ENCODE measurements at regions not wholly inside any gene's neighbourhood (a gene's known extent, or its start where the extent isn't known, plus 50 kb on each side); places are given as distances from the start of the nearest gene placed in this dataset.

DNA sequence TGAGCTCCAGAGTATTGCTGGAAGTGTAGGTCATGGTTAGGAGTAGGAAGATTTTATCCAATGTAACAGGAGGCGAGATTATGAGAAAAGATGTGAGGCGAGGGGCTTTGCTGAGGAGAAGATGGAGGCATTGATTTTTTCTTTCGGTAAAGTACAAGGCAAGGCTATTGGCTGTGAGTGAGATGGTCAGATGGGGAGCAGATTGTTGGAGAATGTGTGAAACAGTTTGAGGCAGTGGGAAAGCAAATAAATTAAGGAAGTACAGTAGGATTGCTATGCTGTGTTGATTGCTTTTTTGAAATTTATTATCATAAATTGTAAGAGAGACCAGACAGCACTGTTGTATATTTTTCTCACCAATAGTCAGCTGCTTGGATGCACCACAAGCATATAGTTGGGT is 173.3 kb downstream of the KCNE4 start:
- DNase-seq (ENCODE audit: low read depth), result no peak

DNA sequence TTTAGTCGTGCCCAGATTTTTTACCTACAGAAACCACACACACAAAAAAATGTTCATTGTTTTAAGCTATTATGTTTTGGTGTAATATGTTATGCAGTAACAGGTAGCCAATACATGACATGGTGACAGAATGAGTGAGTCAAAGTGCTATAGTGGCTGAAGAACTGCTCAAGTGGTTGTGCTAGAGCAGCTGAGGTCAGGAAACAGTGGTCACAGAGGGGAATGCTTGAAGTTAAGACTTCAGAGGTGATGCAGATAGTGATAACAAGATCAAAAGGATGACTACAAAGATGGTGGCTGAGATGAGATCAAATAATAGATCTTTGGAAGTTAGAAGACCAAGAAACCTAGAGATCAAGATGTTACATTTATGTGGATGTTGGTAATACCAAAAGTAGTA is 174.3 kb downstream of the KCNE4 start:
- DNase-seq (ENCODE audit: low read depth), result no peak

DNA sequence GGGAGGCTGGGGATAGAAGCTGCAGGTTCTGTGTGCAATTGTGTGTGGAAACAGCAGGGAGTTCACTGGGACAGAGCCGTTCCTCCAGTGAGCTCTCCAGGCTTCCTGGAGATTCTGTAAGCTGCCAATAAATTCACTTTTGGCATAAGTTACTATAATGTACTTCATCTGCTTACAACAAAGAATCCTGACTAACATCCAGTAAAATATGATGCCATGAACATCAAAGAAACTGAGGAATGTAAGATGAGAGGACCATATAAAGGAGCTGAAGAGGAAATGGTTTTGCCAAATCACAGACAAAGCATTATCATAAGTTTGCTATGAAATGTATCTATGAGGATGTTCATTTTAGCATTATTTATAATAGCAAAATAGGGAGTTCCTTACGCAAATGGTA is 175.3 kb downstream of the KCNE4 start:
- DNase-seq (ENCODE audit: low read depth), result no peak

DNA sequence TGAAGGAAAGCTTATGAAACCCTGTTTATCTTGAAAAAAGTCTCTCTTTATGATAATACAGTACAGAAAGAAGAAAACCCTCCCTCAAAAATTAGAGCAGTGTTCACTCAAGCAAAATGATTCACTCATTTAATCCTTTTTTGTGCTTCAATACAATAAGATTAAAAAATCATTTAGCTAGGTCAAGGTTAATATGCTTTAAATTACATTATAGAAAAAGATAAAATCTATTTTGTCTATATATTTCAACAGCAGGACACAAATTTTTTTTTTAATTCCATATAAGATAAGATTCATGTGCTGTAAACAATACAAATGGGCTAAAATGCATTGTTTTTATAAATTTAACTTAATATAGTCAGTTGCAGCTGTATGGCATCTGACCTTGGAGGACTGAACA is 176.9 kb downstream of the KCNE4 start:
- no peak for DNase-seq (ENCODE audit: low read depth)

DNA sequence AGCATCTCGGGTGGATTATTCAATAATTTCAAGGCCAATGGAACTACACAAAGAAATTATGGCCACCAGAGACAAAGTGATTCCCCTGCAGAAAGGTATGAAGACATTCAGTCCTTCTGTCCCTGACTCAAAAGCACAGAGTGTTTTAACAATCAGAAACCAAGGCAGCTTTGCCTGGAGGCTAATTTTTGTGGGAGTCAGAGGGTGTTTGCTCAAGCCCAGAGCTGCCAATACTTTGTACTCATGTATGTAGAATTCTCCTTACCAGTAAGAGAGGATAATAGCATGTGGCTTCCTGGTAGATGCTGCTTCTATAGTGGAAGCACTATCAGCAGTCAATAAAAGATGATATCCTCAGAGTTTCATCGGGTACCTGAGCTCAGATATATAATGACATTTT is 178.4 kb downstream of the KCNE4 start:
- DNase-seq (ENCODE audit: low read depth), result no peak

DNA sequence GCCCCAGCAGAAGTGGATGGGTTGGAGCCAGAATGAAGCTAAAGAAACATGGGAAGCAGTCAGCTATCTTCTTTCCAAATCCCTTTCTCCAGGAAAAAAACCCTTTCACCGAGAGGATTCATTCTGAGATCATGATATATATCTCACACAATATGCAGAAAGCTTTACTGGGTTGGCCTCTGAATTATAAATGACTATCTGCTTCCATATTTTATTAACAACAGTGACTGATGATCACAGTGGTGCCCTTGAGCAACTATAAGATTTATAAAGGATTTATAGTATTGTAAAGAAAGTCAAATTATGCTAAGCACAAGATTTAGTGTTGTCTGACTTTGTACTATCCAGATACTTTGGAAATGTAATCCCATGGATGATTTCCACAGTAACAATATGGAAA is 180.3 kb downstream of the KCNE4 start:
- no peak for DNase-seq (ENCODE audit: low read depth)

DNA sequence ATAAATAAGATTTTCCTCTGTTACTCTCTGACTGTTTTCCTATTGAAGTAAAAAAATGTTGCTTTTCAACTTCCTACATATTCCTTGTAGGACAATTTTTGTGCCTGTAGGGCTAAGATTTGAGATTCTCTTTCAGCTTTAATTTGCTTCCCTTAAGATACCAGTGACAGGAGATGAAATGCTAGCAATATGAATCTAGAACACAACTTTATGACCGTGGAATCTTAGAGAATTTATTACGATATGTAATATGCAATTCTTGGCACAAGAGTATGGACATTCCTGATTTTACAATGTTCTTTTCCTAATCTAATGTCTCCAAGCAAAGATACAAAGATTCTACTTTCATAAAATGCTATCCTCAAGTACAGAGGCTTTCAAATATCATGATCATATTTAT is 180.9 kb downstream of the KCNE4 start:
- no peak for DNase-seq (ENCODE audit: low read depth)

DNA sequence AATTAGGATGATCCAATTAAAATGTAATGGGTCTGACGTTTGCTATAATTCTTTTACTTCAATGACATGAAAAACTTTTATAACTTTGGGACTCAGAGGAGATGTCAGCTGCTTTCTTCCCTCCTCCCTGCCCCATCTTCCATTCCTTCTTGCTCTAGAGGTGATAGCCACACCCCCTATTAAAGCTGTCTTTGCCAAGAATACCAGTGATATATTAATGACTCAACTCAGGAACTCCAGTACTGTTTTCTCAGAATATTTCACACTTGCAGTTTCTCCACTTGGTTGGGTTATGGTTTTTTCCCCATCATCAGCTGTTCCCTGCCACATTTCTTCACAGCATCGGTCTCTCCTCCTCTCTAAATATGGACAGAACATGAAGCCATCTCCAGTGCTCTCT is 184.0 kb downstream of the KCNE4 start:
- peak; percentile 15 for DNase-seq (ENCODE audit: low read depth)

DNA sequence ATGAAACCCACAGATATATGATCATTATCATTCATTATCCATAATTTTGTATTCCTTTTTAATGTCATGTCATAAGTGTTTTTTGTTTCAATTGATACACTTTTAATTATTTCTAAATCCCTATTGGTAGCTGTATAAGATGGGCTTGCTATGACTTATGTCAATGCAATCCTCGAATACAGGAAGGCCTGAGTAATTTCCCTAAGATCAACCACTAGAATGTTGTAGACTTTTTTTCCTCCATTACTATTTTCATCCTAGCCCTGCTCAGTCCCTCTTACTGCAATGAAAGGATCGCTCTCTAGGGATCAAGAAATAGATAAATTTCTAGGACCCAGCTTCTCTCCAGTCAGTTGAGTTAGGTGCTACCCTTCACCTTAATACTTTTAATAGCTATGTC is 186.3 kb downstream of the KCNE4 start:
- no peak for DNase-seq (ENCODE audit: low read depth)

DNA sequence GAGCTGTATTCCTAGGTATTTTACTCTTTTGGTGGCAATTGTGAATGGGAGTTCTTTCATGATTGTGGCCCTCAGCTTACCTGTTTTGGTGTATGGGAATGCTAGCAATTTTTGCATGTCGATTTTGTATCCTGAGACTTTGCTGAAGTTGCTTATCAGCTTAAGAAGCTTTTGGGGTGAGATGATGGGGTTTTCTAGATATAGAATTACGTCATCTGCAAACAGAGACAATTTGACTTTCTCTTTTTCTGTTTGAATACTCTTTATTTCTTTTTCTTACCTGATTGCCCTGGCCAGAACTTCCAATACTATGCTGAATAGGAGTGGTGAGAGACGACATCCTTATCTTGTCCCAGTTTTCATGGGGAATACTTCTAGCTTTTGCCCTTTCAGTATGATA is 191.2 kb downstream of the KCNE4 start:
- no peak for DNase-seq (ENCODE audit: low read depth)

DNA sequence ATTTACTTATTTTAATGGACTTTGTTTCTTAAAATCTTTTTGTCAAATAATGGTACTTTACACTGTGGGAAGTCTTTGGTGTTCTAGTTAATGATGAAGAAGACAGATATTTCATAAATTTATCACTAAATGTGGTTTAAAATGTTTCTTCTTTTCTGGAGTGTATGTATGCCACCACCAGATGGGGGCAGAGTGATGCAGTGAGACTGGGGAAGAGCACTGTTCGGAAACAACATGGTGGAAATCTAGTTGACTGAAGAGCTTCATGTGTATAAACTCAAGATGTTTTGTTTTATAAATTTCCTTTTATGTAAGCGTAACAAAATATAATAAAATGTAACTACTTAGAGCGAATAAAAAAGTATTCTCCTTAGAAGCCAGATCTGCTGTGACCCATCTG is 195.1 kb downstream of the KCNE4 start:
- DNase-seq (ENCODE audit: low read depth), result peak; percentile 67

DNA sequence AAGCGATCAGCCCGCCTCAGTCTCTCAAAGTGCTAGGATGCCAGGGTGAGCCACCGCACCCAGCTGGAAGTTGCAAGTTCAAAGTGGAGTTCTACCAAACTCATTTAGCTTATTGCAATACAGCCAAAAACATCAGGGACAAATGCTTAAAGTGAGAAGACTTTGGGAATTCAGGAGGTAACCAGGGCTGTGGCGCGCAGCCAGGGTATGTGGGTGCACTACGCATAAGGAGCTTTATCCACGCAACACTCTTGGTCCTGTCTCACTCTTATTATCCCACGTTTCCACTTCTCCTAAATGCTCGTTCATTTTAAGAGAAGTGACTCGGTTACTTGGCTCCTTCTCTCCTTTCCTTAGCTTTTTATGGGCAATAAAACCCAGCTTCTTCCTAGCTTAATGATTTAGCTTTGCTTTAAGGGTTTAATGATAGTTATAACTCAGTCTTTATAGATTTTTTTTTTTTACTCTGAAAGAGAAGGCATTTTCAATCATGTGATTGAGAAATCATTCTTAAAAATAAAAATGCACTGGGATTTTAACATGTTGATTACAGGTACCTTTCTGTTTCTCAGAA is 199.8 kb downstream of the KCNE4 start:
- no peak for DNase-seq (ENCODE audit: low read depth)

DNA sequence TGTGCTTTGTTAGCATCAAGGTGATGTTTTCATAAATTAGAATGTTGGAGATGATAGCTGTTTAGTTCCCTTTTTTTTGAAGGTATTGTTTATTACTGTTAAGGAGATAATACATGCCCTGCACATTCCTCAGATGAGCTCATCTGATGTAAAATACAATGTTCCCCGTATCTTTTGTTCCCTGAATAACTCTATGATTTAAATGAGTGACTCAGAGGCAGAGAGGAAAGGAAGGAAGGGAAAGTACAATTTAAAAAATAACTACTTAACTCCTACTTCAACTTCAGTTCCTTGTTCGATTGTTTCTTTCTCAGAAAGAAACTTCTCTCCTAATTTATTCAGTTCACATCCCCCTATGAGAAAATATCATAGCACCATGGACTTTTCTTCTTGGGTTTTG is 208.7 kb downstream of the KCNE4 start:
- peak; percentile 59 for DNase-seq (ENCODE audit: low read depth)

DNA sequence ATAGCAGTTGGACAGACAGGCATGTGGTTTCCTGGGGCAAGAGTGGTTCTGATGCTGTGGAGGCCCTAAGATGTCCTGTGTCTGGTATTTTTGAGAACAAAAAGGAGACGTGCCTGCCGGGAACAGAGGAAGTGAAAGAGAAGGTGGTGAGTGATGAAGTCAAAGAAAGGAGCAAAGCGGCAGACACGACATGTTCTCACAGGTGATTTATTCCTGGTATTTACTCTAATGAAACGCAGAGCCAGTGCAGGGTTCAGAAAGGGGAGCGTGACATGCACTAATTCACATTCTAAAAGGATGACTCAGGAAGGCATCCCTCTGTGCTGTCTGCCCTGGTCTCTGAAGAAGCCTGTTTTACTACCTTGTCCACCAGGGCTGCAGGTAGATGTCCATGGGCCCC is 211.0 kb downstream of the KCNE4 start:
- DNase-seq (ENCODE audit: low read depth), result peak; percentile 75

DNA sequence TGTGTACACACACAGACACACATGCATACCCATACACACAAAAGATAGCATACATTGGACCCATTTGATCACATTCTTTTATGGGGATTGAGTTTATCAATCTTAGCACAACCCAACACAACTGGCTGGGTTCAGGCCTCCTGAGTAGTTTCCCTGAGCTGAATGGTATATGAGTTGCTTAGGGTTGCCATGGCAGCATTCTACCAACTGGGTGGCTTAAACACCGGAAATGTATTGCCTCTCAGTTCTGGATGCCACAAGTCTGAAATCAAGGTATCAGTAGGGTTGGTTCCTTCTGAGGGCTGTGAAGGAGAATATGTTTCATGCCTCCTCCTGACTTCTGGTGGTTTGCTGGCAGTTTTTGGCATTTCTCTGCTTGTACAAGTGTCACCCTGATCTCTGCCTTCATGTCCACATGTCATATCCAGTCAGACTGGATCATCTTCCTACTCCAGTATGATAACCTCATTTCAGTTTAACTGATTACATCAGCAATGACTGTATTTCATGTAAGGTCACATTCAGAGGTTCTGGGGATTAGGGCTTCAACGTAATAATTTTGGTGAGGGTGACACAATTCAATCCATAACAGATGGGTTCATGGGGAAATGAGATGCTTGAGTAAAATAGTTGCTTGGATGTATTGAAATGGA is 212.7 kb downstream of the KCNE4 start:
- DNase-seq (ENCODE audit: low read depth), result no peak

DNA sequence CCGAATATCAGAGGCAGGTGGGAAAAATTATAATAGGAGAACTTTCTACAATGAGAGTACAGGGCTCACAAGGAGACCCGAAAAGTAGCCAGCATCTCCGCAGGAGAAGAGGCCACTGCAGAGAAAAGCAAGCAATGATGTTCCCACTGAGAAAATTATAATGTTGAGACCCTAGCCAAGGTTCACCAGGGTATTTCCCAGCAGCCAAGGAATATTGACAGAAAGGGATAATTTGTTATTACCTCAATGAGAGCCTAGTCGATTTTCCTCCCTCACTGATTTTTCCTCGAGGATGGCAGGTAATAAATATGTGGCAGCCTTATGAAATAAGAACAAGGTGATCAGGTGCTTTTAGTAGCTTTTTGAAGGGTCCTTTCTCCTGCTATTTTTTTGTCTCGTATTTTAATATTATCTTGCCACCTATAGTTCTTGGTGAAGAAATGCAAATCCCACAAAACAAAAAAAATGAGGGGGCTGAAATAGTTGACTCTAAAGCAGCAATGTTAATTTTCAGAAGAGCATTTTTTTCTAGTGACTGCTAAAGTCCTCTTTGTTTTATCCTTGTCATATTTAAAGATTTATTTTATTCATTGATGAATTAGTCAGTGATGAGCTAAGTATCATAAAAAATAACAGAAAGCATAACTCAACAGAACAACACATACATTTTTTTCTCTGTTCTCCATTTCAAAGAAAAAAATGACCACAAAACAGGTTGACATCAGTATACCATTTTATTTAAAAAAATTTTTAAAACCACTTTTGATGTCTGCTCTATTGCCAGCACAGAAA is 215.4 kb downstream of the KCNE4 start:
- DNase-seq (ENCODE audit: low read depth), result no peak

DNA sequence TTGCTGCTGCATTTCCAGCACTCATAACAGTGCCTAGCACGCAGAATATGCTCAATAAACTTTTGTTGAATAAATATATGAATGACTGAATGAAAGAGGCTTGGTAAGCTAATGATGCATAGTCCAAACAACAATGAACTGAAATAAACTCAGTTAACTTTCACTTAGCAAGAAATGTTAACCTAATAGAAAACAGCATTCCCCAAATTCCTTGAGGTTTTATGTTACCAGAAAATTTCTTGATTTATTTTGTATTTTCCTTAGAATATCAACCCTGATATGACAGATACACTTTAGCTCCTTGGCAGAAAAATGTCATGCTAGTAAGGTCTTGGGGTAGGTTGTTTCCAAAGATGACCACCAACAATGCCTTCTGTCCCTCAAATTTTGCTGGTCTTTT is 217.4 kb downstream of the KCNE4 start:
- DNase-seq (ENCODE audit: low read depth), result peak; percentile 16

DNA sequence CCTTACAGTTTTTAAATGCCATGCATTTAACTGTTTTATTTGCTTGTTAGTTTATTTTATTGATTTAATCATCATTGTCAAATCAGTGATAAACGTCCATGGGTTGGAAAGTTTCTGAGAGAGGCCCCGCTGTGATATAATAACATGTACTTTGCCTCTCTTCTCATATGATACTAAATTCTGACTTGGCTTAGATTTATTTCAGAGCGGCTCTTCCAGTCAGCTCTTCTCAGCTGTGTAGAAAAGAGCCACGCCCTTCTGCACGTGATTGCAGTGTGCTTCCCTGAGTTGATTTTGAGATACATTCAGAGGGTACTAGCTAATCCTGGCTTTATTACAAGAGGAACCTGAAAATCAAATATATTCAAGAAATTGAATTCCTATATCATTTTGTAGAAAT is 218.6 kb downstream of the KCNE4 start:
- DNase-seq (ENCODE audit: low read depth), result no peak

DNA sequence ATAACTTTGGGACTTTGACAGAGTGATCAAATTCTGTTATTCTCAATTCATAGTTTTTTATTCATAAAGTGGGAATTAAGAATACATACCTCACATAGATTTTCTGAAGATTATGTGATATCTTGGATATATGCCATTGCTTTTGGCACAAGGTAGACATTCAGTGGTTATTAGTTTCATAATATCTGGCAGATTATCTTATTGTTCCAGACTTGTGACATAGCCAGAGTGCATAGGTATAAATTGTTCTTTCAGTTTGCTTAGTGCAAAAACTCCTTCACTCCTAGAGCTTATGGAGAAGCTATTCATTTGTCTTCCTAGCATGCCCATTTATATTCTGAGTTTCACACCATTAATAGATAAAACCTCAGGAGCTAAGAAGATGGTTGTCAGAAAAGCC is 222.0 kb downstream of the KCNE4 start:
- DNase-seq (ENCODE audit: low read depth), result no peak

DNA sequence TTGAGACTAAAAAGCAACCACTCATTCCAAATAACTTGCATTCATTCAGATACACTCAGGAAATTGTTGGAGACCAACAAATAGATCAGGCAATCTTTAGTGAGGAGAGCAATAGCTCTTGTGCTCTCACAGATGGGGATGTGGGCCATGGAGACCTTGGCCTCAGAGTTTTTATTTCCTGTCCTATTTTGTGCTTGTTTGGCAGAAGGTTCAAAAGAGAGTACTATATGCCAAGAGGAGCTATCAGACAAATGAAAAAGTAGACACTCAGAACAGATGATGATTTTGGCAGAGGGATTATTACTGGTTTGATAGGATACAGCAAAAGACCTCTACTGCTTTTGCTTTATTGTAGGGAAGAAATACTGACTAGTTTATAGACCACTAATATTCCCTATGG is 230.2 kb downstream of the KCNE4 start:
- DNase-seq (ENCODE audit: low read depth), result no peak

DNA sequence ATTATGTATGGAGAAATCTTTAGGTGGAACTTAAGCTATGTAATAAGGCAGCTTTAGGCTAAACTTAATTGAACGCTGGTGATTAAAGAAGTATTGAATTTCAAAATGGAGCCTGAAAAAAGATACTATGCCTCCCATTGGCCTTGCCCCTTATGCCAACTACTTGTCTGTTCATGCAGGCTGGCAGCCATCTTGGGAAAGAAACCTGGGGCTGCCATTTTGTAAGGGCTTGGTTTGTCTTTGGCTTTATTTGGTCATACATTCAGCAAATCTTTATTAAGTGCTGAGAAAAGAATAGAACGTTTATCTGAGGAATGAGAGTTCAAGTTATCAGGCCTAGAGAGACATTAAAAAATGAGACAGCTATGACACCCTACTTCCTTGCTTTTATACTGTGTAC is 231.3 kb downstream of the KCNE4 start:
- no peak for DNase-seq (ENCODE audit: low read depth)

DNA sequence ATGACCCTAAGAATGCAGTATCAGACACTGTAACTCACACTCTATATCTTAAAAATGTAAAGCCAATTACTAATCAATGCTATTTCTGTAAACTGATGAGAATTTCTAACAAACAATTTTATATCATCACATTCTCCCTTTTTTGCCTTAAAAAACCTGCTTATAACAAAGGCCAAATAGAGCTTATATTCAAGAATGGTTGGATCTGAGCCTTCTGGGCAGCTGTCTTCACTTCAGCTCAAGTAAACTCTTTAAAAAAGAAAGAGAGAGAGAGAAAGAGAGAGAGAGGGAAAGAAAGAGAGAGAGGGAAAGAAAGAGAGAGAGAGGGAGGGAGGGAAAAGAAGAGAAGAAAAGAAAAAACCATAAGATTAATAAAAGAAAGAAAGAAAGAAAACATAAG is 231.8 kb downstream of the KCNE4 start:
- no peak for DNase-seq (ENCODE audit: low read depth)

DNA sequence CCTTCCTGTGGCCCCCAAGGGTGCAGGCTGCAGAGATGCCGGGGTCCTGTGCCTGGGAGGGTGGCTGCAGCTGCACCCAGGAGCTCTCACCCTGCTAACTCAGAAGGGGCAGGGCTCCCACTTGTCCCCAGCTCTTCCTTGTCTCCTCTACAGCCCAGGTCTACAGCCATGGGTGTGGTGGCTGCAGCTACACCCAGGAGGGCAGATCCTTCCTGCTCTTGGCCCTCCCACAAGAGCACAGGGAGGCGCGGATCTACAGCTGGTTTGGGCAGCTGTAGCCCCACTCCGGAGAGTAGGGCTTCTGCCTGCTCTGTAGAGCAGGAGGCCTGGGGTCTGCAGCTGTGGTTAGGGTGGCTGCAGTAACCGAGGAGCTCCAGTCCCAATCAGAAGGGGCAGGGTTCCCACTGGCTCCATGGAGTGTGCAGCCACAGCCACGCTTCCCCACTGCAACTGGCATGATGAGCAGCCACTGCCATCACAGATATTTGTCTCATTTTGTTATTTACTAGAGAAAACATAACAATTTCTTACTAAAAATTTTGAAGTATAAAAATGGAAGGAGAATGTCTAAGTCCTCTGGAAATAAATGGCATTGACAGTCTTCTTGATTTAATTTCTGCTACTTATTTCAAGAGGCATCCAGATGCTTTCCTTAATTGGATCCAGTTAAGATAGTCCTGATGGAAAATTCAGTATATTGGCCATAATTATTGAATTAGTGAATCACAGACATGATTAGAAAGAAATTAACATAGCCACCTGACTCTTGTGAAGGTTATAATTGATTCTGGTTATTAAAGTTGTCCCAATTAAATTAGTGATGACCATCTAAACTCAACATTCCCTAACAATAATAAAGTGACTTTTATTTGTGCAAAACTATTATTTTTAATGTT is 233.6 kb downstream of the KCNE4 start:
- DNase-seq (ENCODE audit: low read depth), result no peak

Data from amniotic epithelial cell (primary cell).